Colonic mucosa (tissue), 4 donors: ENCODE measurements at regions not wholly inside any gene's neighbourhood (a gene's known extent, or its start where the extent isn't known, plus 50 kb on each side); places are given as distances from the start of the nearest gene placed in this dataset.

Experiments used
- DNase-seq: peaks from one replicate; pipeline ENCODE4 v3.0.0-alpha.2; 2020
- H3K27ac ChIP-seq: fragments of 200-600 bp; one replicate; pipeline ENCODE4 v1.8.0; 2021
- H3K27me3 ChIP-seq: fragments of 200-600 bp; one replicate; pipeline ENCODE4 v1.8.0; 2021
- H3K36me3 ChIP-seq: fragments of 200-600 bp; one replicate; pipeline ENCODE4 v1.8.0; 2021
- H3K4me1 ChIP-seq: fragments of 200-600 bp; one replicate; pipeline ENCODE4 v1.8.0; 2021; ENCODE audit warnings: mild to moderate bottlenecking
- H3K4me3 ChIP-seq: fragments of 200-600 bp; one replicate; pipeline ENCODE4 v1.8.0; 2021
- H3K9ac ChIP-seq, 2 donors: one replicate each; pipeline ENCODE4 v1.7.0; 2013; ENCODE audit warnings: control low read depth in 2 of 2, low read depth in 2 of 2, low read length in 2 of 2
- H3K9me3 ChIP-seq: fragments of 200-600 bp; one replicate; pipeline ENCODE4 v1.8.0; 2021
- intact Hi-C: fragments of 100-400 bp; cut with DNase I; formaldehyde crosslinking; loops from one replicate; pipeline ENCODE4 v1.14.1; 2022
- TF ChIP-seq, protein P1 (sequence below): fragments of 200-600 bp; IDR thresholded peaks from one replicate; pipeline ENCODE4 v1.8.0; 2022; ENCODE audit warnings: antibody characterized with exemption, mild to moderate bottlenecking
- donor health status: healthy.
- donor health status: DM: no; HTN: no; CAD: no.
- donor health status: DM: no; HTN: no; CAD: no.

DNA sequence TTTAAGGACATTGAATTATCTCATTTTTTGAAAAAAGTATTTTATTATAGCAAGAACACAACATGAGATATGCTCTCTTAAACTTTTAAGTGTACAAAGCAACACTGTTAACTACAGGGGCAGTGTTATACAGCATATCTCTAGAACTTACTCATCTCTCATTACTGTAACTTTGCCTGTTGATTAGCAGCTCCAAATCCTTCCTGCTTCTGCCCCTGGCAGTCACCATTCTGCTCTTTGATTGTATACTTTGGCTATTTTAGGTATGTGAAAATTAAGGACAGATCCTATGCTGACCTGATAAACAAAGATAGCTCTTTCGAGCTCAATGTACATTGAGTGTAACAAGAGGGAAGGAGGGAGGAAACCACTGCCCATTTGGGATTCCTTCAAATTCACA lies 1349.8 kb upstream of the GJE1 start:
- H3K4me1 ChIP-seq = no peaks in the 10 kb centered on the region
- H3K4me3 ChIP-seq = no peak overlapping the region
- no peaks in the 10 kb centered on the region for H3K9me3 ChIP-seq
- TF ChIP-seq, protein P1, sequence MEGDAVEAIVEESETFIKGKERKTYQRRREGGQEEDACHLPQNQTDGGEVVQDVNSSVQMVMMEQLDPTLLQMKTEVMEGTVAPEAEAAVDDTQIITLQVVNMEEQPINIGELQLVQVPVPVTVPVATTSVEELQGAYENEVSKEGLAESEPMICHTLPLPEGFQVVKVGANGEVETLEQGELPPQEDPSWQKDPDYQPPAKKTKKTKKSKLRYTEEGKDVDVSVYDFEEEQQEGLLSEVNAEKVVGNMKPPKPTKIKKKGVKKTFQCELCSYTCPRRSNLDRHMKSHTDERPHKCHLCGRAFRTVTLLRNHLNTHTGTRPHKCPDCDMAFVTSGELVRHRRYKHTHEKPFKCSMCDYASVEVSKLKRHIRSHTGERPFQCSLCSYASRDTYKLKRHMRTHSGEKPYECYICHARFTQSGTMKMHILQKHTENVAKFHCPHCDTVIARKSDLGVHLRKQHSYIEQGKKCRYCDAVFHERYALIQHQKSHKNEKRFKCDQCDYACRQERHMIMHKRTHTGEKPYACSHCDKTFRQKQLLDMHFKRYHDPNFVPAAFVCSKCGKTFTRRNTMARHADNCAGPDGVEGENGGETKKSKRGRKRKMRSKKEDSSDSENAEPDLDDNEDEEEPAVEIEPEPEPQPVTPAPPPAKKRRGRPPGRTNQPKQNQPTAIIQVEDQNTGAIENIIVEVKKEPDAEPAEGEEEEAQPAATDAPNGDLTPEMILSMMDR = no peak
- no peaks in the 10 kb centered on the region for H3K27me3 ChIP-seq
- no peak for DNase-seq
- H3K27ac ChIP-seq = no peak overlapping the region
- no peaks in the 10 kb centered on the region for H3K36me3 ChIP-seq
- intact Hi-C loops = no loop called here
- H3K9ac ChIP-seq = no peak overlapping the region

DNA sequence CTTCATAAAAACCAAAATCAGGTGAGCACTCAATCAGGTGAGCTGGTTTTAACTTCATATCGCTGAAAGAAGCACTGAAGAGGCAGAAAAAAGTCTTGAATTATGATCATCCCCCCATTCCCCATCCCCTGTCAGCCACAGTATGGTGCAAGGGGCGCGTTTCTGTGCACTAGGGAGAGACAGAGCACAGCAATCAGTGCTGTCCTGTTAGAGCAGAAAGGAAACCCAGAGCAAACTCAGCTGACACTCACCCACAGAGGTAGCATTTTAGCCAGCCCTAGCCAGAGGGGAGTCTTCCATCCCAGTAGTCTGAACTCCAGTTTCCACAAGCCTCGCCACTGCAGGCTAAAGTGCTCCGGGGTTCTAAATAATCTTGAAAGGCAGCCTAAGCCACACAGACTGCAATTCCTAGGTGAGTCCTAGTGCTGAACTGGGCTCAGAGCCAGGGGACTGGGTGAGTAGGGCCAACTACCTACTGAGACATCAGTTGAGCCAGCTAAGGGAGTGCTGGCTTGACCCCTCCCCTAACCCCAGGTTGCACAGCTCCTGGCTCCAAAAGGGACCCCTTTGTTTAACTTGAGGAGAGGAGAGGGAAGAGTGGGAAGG lies 1352.6 kb upstream of the GJE1 start:
- intact Hi-C loops = no loop called here
- Histone ChIP-seq H3K27ac (no peak overlapping the region), H3K9ac (no peak overlapping the region), H3K9me3 (no peaks in the 10 kb centered on the region), H3K4me3 (no peak overlapping the region), H3K27me3 (no peaks in the 10 kb centered on the region), H3K36me3 (no peaks in the 10 kb centered on the region), H3K4me1 (no peaks in the 10 kb centered on the region)
- DNase-seq = no peak
- TF ChIP-seq, protein P1 = no peak

DNA sequence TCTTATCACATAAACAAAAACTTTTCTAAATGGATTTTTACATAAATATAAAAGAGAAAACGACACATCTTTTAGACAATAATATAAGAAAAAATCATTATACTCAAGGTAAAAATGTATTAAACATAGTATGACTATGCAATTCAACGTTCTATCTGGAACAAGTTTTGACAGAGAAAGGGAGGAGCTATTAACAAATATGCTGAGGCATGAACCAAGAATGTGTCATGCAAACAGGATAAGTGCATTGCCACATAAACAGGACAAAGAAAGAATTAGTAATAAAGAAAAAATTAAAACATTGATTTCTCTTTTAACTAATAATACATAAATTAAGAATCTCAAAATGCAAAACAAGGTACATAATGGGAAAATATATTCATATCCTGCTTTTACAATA lies 1353.4 kb upstream of the GJE1 start:
- H3K4me1 ChIP-seq = no peaks in the 10 kb centered on the region
- no peaks in the 10 kb centered on the region for H3K9me3 ChIP-seq
- no peak overlapping the region for H3K9ac ChIP-seq
- no peaks in the 10 kb centered on the region for H3K27me3 ChIP-seq
- intact Hi-C loops = no loop called here
- no peak overlapping the region for H3K4me3 ChIP-seq
- TF ChIP-seq, protein P1 = no peak
- no peak for DNase-seq
- H3K27ac ChIP-seq = no peak overlapping the region
- H3K36me3 ChIP-seq = no peaks in the 10 kb centered on the region

DNA sequence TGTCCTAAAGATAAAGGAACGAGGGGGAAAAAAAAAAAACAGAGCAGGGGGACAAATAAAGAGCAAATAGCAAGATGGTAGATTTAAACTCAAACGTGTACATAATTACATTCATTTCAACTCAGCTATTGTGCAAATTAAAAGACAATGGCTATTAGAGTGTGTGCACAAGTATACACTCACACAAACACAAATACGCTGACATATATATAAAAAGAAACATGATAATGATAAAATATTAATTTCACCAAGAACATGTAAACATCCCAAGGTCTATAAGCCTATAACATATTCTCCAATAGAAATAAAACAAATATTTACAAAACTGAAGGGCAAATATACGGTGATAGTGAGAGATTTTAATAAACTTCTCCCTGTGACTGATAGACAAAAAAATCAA lies 1354.9 kb upstream of the GJE1 start:
- Histone ChIP-seq H3K9ac (no peak overlapping the region), H3K27ac (no peak overlapping the region), H3K9me3 (no peaks in the 10 kb centered on the region), H3K4me1 (no peaks in the 10 kb centered on the region), H3K36me3 (no peaks in the 10 kb centered on the region), H3K4me3 (no peak overlapping the region), H3K27me3 (no peaks in the 10 kb centered on the region)
- DNase-seq = no peak
- TF ChIP-seq, protein P1 = no peak
- intact Hi-C loops = no loop called here

DNA sequence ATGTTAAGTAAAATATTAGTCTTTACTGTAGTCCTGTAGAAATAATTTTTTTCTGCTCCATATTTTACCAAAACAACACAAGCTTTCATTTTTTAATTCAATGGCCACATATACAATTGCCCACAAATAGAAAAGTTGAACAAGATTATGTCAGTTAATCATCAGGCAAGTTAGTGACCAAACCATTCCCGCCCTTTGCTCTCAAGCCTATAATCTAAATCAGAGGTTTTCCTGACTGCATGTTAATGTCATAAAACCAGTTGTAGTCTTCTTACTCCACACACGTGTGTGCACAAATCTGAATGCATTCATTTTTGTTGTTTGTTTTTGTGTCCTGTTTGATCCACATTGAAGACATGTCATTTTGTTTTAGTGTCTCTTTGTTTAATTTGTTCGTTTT lies 1357.7 kb upstream of the GJE1 start:
- Histone ChIP-seq H3K4me3 (no peak overlapping the region), H3K36me3 (no peaks in the 10 kb centered on the region), H3K27ac (no peak overlapping the region), H3K9me3 (no peaks in the 10 kb centered on the region), H3K9ac (no peak overlapping the region), H3K27me3 (no peaks in the 10 kb centered on the region), H3K4me1 (no peaks in the 10 kb centered on the region)
- no peak for DNase-seq
- TF ChIP-seq, protein P1 = no peak
- intact Hi-C loops = no loop called here
